ENCODE measurements at regions not wholly inside any gene's neighbourhood (a gene's known extent, or its start where the extent isn't known, plus 50 kb on each side); places are given as distances from the start of the nearest gene placed in this dataset.

DNA sequence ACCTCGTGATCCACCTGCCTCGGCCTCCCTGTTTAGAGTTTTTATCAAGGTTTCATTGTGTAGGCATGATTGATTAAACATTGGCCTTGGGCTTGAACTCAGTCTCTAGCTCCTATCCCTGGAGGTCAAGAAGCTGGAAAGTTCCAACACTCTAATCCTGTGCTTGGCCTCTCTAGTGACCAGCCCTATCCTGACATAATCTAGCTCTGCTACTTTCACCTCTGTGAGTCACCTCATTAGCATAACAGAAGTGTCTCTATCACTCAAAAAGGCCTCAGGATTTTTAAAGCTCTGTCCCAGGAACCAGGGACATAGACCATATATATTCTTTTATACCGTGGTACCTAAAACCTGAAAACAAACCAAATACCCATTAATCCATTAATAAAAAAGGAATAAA, 377.5 kb downstream of the CENPC start:
- H3K9ac ChIP-seq (replicated peaks; ENCODE audit: extremely low read depth, insufficient read depth, low read length) = no peak overlapping the region
- H3K36me3 ChIP-seq (ENCODE audit: control insufficient read depth in 2 of 2, extremely low read depth in 1 of 2, insufficient read depth in 2 of 2, low read length in 2 of 2) = no peaks in the 10 kb centered on the region
- BruUV-seq (replicated peaks) = no TSS peak
- intact Hi-C loops (cut with micrococcal nuclease) (no loop called here), dilution Hi-C loops (cut with MboI; ENCODE audit: extremely low pct_ligation_motif_present, low sequenced_read_pairs) (no loop called here)
- no peaks in the 10 kb centered on the region for H3K9me1 ChIP-seq (replicated peaks; ENCODE audit: control insufficient read depth, extremely low read depth, insufficient read depth, low read length)
- DNase-seq (ENCODE audit: low read depth, low spot score) (no peak), FAIRE-seq (no peak)
- H3K27ac ChIP-seq (ENCODE audit: insufficient read depth, low read depth, low read length) = no peak overlapping the region
- TF ChIP-seq MYC (IDR thresholded peaks at IDR 0.05; ENCODE audit: low read depth, low read length) (no peak), GATA2 (IDR thresholded peaks at IDR 0.05; ENCODE audit: insufficient read depth, insufficient read length, low read depth, low read length) (no peak), POLR2A (IDR thresholded peaks at IDR 0.05; ENCODE audit: low read depth, low read length) (no peak)
- ChIA-PET CTCF (interaction anchor here (1.0 kb wide), 1 partner anchor 26 kb away, joined by 3 read pairs; no protein-coding TSS in a partner anchor), POLR2A (no interaction called here)
- H3K79me2 ChIP-seq (ENCODE audit: control insufficient read depth, insufficient read depth, low read length) = no peaks in the 10 kb centered on the region
- no peak overlapping the region for H3K4me3 ChIP-seq (replicated peaks in 1 of 3; ENCODE audit: insufficient read depth in 1 of 3, low read depth in 1 of 3, low read length in 3 of 3)
- H2AFZ ChIP-seq (ENCODE audit: low read depth, low read length) = no peak overlapping the region
- H3K4me2 ChIP-seq (ENCODE audit: insufficient read depth, low read length) = no peak overlapping the region
- H3K4me1 ChIP-seq (ENCODE audit: control insufficient read depth, extremely low read depth, insufficient read depth, low read length) = no peaks in the 10 kb centered on the region
- no peaks in the 10 kb centered on the region for H3K27me3 ChIP-seq (ENCODE audit: control insufficient read depth in 2 of 2, insufficient read depth in 2 of 2, low read length in 2 of 2)
- H4K20me1 ChIP-seq (replicated peaks; ENCODE audit: control insufficient read depth, extremely low read depth, insufficient read depth, low read length) = no peaks in the 10 kb centered on the region
- no peaks in the 10 kb centered on the region for H3K9me3 ChIP-seq (replicated peaks; ENCODE audit: control insufficient read depth, insufficient read depth, low read length)

DNA sequence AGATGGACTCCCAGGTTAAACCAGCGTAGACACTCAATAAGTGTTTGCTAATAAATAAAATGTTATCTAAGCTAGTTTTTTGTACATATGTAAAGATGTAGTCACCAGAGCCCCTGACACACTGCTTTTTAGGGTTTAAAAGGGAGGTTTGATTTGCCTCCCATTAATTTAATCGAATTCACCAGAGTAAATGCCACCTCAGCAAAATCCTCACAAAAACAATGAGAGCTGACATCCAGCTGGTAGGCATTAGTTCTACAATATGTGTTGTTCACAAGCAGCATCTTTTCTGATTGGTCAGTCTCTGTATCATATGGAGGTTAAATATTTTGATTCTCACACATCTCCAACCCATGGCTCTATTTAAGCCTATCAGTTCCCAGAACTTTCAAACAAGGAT, 382.6 kb downstream of the CENPC start:
- no peak for FAIRE-seq
- no TSS peak for BruUV-seq (replicated peaks)

More for the DNA sequence above, 382.6 kb downstream of the CENPC start:
- H3K4me2 ChIP-seq (ENCODE audit: insufficient read depth, low read length) = no peak overlapping the region
- dilution Hi-C loops (cut with MboI; ENCODE audit: extremely low pct_ligation_motif_present, low sequenced_read_pairs) (no loop called here), intact Hi-C loops (cut with micrococcal nuclease) (no loop called here)
- ChIA-PET POLR2A (no interaction called here), CTCF (no interaction called here)
- H3K27me3 ChIP-seq (ENCODE audit: control insufficient read depth in 2 of 2, insufficient read depth in 2 of 2, low read length in 2 of 2) = no peaks in the 10 kb centered on the region
- H3K27ac ChIP-seq (ENCODE audit: insufficient read depth, low read depth, low read length) = no peak overlapping the region
- TF ChIP-seq EZH2 (IDR thresholded peaks at IDR 0.05; ENCODE audit: borderline replicate concordance, low read depth, low read length, severe bottlenecking) (no peak), MYC (IDR thresholded peaks at IDR 0.05; ENCODE audit: low read depth, low read length) (no peak), POLR2A (IDR thresholded peaks at IDR 0.05; ENCODE audit: low read depth, low read length) (no peak), POLR2AphosphoS5 (IDR thresholded peaks at IDR 0.05; ENCODE audit: insufficient read depth, low read depth, low read length) (no peak), JUN (IDR thresholded peaks at IDR 0.05; ENCODE audit: borderline replicate concordance, insufficient read depth, insufficient read length, low read depth) (no peak), GATA2 (IDR thresholded peaks at IDR 0.05; ENCODE audit: insufficient read depth, insufficient read length, low read depth, low read length) (no peak), FOS (IDR thresholded peaks at IDR 0.05; ENCODE audit: borderline replicate concordance, insufficient read depth, low read length) (no peak)
- TF ChIP-seq, protein P1, sequence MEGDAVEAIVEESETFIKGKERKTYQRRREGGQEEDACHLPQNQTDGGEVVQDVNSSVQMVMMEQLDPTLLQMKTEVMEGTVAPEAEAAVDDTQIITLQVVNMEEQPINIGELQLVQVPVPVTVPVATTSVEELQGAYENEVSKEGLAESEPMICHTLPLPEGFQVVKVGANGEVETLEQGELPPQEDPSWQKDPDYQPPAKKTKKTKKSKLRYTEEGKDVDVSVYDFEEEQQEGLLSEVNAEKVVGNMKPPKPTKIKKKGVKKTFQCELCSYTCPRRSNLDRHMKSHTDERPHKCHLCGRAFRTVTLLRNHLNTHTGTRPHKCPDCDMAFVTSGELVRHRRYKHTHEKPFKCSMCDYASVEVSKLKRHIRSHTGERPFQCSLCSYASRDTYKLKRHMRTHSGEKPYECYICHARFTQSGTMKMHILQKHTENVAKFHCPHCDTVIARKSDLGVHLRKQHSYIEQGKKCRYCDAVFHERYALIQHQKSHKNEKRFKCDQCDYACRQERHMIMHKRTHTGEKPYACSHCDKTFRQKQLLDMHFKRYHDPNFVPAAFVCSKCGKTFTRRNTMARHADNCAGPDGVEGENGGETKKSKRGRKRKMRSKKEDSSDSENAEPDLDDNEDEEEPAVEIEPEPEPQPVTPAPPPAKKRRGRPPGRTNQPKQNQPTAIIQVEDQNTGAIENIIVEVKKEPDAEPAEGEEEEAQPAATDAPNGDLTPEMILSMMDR (IDR thresholded peaks at IDR 0.05; ENCODE audit: extremely low read depth in 1 of 2, insufficient read depth in 1 of 2, low read depth in 1 of 2, low read length in 2 of 2) = no peak
- TF ChIP-seq, protein P2, sequence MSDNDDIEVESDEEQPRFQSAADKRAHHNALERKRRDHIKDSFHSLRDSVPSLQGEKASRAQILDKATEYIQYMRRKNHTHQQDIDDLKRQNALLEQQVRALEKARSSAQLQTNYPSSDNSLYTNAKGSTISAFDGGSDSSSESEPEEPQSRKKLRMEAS (IDR thresholded peaks at IDR 0.05; ENCODE audit: insufficient read depth, insufficient read length) = no peak
- H4K20me1 ChIP-seq (replicated peaks; ENCODE audit: control insufficient read depth, extremely low read depth, insufficient read depth, low read length) = no peaks in the 10 kb centered on the region
- H3K36me3 ChIP-seq (ENCODE audit: control insufficient read depth in 2 of 2, extremely low read depth in 1 of 2, insufficient read depth in 2 of 2, low read length in 2 of 2) = no peaks in the 10 kb centered on the region
- no peak overlapping the region for H3K9ac ChIP-seq (replicated peaks; ENCODE audit: extremely low read depth, insufficient read depth, low read length)
- no peak overlapping the region for H2AFZ ChIP-seq (ENCODE audit: low read depth, low read length)
- no peaks in the 10 kb centered on the region for H3K4me1 ChIP-seq (ENCODE audit: control insufficient read depth, extremely low read depth, insufficient read depth, low read length)
- no peaks in the 10 kb centered on the region for H3K9me3 ChIP-seq (replicated peaks; ENCODE audit: control insufficient read depth, insufficient read depth, low read length)
- DNase-seq (ENCODE audit: low read depth, low spot score) = no peak
- no peak overlapping the region for H3K4me3 ChIP-seq (replicated peaks in 1 of 3; ENCODE audit: insufficient read depth in 1 of 3, low read depth in 1 of 3, low read length in 3 of 3)
- H3K79me2 ChIP-seq (ENCODE audit: control insufficient read depth, insufficient read depth, low read length) = no peaks in the 10 kb centered on the region
- H3K9me1 ChIP-seq (replicated peaks; ENCODE audit: control insufficient read depth, extremely low read depth, insufficient read depth, low read length) = no peaks in the 10 kb centered on the region

All from endothelial cell of umbilical vein (primary cell).